Stomach (tissue), 4 donors: ENCODE measurements at regions not wholly inside any gene's neighbourhood (a gene's known extent, or its start where the extent isn't known, plus 50 kb on each side); places are given as distances from the start of the nearest gene placed in this dataset.
"Not testable (repeated sequence)": the region's sequence is repeated elsewhere in the genome, so short reads cannot be mapped to it uniquely, and the experiment has no call there.

Source experiments
- CTCF ChIP-seq, 7 experiments: fragments of 450-650 bp in 4 of 7; fragments of 200-600 bp in 3 of 7; sonication (generic) in 3 of 7; IDR thresholded peaks; one replicate each; pipeline ENCODE4 v1.5.1; 2016 to 2019; ENCODE audit warnings: antibody characterized with exemption in 7 of 7, control low read depth in 2 of 7, mild to moderate bottlenecking in 1 of 7
- EP300 ChIP-seq: sonication (generic); formaldehyde crosslinking; IDR thresholded peaks from one replicate; pipeline ENCODE4 v1.6.1; 2017; ENCODE audit warnings: antibody characterized with exemption
- POLR2A ChIP-seq, 4 donors: fragments of 450-650 bp; IDR thresholded peaks; one replicate each; pipeline ENCODE4 v1.6.1; 2016; ENCODE audit warnings: antibody characterized with exemption in 4 of 4, control low read depth in 2 of 4, mild to moderate bottlenecking in 1 of 4, moderate library complexity in 1 of 4

GRCh38 chr6:10311546-10312405 is 103.1 kb downstream of the TFAP2A start:
- TF ChIP-seq POLR2A (IDR thresholded peaks at IDR 0.05); CTCF (IDR thresholded peaks at IDR 0.05); EP300: not testable (repeated sequence)
